ENCODE measurements at regions not wholly inside any gene's neighbourhood (a gene's known extent, or its start where the extent isn't known, plus 50 kb on each side); places are given as distances from the start of the nearest gene placed in this dataset.

GRCh38 chr10:30756151-30756550 lies 126.6 kb upstream of the LYZL2 start:
- TF ChIP-seq CTCF (IDR thresholded peaks at IDR 0.05) (no peak), POLR2A (IDR thresholded peaks at IDR 0.05) (no peak)
